ENCODE measurements at regions not wholly inside any gene's neighbourhood (a gene's known extent, or its start where the extent isn't known, plus 50 kb on each side); places are given as distances from the start of the nearest gene placed in this dataset.

DNA sequence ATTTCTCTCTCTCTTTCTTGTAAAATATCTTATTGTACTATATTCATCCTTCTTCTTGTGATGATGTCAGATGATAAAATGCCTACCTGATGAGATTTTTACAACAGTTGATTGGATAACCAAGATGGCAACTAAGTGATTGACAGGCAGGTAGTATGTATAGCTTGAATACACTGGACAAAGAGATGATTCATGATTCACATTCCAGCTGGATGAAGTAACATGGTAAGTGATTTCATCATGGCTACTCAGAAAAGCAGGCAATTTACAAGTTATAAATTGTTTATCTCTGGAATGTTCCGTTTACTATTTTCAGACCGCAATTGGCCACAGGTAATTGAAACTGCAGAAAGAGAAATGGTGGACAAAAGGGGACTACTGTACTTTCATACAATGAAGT, 1471.7 kb upstream of the C9orf72 start:
- TF ChIP-seq, protein P1, sequence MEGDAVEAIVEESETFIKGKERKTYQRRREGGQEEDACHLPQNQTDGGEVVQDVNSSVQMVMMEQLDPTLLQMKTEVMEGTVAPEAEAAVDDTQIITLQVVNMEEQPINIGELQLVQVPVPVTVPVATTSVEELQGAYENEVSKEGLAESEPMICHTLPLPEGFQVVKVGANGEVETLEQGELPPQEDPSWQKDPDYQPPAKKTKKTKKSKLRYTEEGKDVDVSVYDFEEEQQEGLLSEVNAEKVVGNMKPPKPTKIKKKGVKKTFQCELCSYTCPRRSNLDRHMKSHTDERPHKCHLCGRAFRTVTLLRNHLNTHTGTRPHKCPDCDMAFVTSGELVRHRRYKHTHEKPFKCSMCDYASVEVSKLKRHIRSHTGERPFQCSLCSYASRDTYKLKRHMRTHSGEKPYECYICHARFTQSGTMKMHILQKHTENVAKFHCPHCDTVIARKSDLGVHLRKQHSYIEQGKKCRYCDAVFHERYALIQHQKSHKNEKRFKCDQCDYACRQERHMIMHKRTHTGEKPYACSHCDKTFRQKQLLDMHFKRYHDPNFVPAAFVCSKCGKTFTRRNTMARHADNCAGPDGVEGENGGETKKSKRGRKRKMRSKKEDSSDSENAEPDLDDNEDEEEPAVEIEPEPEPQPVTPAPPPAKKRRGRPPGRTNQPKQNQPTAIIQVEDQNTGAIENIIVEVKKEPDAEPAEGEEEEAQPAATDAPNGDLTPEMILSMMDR (conservative IDR thresholded peaks at IDR 0.05; ENCODE audit: low read length) = no peak
- no peak for TF ChIP-seq EZH2phosphoT487 (IDR thresholded peaks at IDR 0.05; ENCODE audit: borderline replicate concordance)

Measured in Loucy (cell line).